ENCODE measurements at regions not wholly inside any gene's neighbourhood (a gene's known extent, or its start where the extent isn't known, plus 50 kb on each side); places are given as distances from the start of the nearest gene placed in this dataset.

GRCh38 chr6:81553216-81553615 lies 199.3 kb downstream of the TENT5A start:
- peak; percentile 63; the same call in 1 of the 3 replicates for ATAC-seq (ENCODE audit: low read depth)
- Histone ChIP-seq H3K27me3 (ENCODE audit: insufficient read depth, poor library complexity, severe bottlenecking) (no peaks in the 10 kb centered on the region), H3K9me3 (ENCODE audit: severe bottlenecking) (no peaks in the 10 kb centered on the region), H3K27ac (ENCODE audit: poor library complexity, severe bottlenecking) (no peak overlapping the region), H3K4me3 (ENCODE audit: severe bottlenecking) (no peak overlapping the region), H3K4me1 (ENCODE audit: insufficient read depth, poor library complexity, severe bottlenecking) (no peaks in the 10 kb centered on the region), H3K36me3 (ENCODE audit: low read depth) (no peaks in the 10 kb centered on the region)
- DNase-seq (ENCODE audit: low spot score), result no peak
- TF ChIP-seq, protein P1, sequence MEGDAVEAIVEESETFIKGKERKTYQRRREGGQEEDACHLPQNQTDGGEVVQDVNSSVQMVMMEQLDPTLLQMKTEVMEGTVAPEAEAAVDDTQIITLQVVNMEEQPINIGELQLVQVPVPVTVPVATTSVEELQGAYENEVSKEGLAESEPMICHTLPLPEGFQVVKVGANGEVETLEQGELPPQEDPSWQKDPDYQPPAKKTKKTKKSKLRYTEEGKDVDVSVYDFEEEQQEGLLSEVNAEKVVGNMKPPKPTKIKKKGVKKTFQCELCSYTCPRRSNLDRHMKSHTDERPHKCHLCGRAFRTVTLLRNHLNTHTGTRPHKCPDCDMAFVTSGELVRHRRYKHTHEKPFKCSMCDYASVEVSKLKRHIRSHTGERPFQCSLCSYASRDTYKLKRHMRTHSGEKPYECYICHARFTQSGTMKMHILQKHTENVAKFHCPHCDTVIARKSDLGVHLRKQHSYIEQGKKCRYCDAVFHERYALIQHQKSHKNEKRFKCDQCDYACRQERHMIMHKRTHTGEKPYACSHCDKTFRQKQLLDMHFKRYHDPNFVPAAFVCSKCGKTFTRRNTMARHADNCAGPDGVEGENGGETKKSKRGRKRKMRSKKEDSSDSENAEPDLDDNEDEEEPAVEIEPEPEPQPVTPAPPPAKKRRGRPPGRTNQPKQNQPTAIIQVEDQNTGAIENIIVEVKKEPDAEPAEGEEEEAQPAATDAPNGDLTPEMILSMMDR (IDR thresholded peaks at IDR 0.05; ENCODE audit: poor library complexity, severe bottlenecking), result no peak

- Histone ChIP-seq H3K27ac (ENCODE audit: poor library complexity, severe bottlenecking) (no peak overlapping the region), H3K4me1 (ENCODE audit: insufficient read depth, poor library complexity, severe bottlenecking) (no peaks in the 10 kb centered on the region), H3K27me3 (ENCODE audit: insufficient read depth, poor library complexity, severe bottlenecking) (no peaks in the 10 kb centered on the region), H3K36me3 (ENCODE audit: low read depth) (no peaks in the 10 kb centered on the region), H3K4me3 (ENCODE audit: severe bottlenecking) (no peak overlapping the region), H3K9me3 (ENCODE audit: severe bottlenecking) (no peaks in the 10 kb centered on the region)
- no peak for ATAC-seq (ENCODE audit: low read depth)
- no peak for DNase-seq (ENCODE audit: low spot score)
- TF ChIP-seq, protein P1 (IDR thresholded peaks at IDR 0.05; ENCODE audit: poor library complexity, severe bottlenecking), result no peak
These were observed 199.8 kb downstream of the TENT5A start for GRCh38 chr6:81552644-81553043.

DNA sequence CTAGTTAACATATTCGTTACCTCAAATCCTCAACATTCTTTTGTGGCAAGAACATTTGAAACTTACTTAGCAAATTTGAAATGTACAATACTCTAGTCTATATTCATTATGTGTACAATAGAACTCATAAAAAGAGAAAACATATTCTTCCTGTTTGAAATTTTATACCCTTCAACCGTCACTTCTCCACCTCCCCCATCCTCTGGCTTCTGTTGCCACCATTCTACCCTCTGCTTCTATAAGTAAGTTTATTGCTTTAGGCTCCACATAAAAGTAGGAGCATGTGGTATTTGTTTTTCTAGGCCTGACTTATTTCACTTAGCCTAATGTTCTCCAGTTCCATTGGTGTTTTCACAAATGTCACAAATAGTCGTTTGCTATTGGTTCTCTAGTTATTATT lies 205.3 kb downstream of the TENT5A start:
- no peaks in the 10 kb centered on the region for H3K27me3 ChIP-seq (ENCODE audit: insufficient read depth, poor library complexity, severe bottlenecking)
- H3K4me1 ChIP-seq (ENCODE audit: insufficient read depth, poor library complexity, severe bottlenecking), result no peaks in the 10 kb centered on the region
- no peak overlapping the region for H3K4me3 ChIP-seq (ENCODE audit: severe bottlenecking)
- no peak for DNase-seq (ENCODE audit: low spot score)
- TF ChIP-seq, protein P1 (IDR thresholded peaks at IDR 0.05; ENCODE audit: poor library complexity, severe bottlenecking), result no peak
- ATAC-seq (ENCODE audit: low read depth), result no peak
- H3K9me3 ChIP-seq (ENCODE audit: severe bottlenecking), result no peaks in the 10 kb centered on the region
- no peak overlapping the region for H3K27ac ChIP-seq (ENCODE audit: poor library complexity, severe bottlenecking)
- no peaks in the 10 kb centered on the region for H3K36me3 ChIP-seq (ENCODE audit: low read depth)

DNA sequence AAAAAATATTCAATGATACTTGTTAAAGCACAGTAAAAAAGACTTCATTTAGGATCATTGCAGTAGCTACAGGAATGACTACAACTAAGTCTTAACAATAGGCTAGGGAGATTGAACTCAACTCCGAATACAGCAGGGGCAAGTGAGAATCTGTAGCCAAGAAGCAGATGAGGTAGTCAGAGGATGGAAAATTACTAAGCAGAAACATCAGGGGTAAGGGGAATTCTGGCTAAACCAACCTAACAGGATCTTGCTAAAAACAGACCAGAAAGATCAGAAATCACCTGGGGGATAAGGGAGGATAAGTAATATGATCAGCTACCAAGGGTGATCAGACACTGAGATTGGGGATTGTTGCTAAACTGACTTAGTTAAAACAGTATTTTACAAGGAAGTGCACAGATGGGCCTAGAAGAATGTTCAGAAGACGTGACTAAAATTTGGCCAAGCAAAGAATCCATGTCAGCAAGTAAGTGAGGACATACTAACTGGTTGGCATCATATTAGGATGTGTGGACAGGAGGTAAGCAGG lies 217.5 kb downstream of the TENT5A start:
- H3K36me3 ChIP-seq (ENCODE audit: low read depth), result no peaks in the 10 kb centered on the region
- no peak for ATAC-seq (ENCODE audit: low read depth)

More for the DNA sequence above, 217.5 kb downstream of the TENT5A start:
- no peak overlapping the region for H3K27ac ChIP-seq (ENCODE audit: poor library complexity, severe bottlenecking)
- no peak overlapping the region for H3K4me3 ChIP-seq (ENCODE audit: severe bottlenecking)
- no peaks in the 10 kb centered on the region for H3K4me1 ChIP-seq (ENCODE audit: insufficient read depth, poor library complexity, severe bottlenecking)
- H3K9me3 ChIP-seq (ENCODE audit: severe bottlenecking), result no peaks in the 10 kb centered on the region
- DNase-seq (ENCODE audit: low spot score), result no peak
- TF ChIP-seq, protein P1 (IDR thresholded peaks at IDR 0.05; ENCODE audit: poor library complexity, severe bottlenecking), result no peak
- no peaks in the 10 kb centered on the region for H3K27me3 ChIP-seq (ENCODE audit: insufficient read depth, poor library complexity, severe bottlenecking)
